ENCODE measurements at regions not wholly inside any gene's neighbourhood (a gene's known extent, or its start where the extent isn't known, plus 50 kb on each side); places are given as distances from the start of the nearest gene placed in this dataset.

DNA sequence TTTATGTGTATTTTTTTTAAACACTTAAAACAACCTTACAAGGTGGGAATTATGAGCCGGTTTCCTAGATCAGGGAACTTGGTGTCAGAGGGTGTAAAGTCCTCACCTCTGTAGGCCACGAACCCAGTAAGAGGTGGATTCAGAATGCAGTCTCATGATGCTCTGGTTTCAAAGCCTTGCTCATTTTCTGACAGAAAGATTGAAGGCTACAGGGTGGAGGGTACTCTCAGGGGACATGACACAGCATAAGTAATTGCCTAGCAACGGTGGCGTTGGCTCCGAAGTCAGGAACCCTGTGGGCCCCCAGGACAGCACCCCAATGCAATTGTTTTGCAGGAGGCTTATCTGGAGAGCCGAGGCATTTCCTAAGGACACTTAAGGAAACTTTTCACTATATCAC is 794.7 kb downstream of the EFNB2 start:
- TF ChIP-seq CTCF (conservative IDR thresholded peaks at IDR 0.05; ENCODE audit: low read length) (no peak), EZH2phosphoT487 (IDR thresholded peaks at IDR 0.05; ENCODE audit: borderline replicate concordance, low read depth, low read length) (no peak)

All from OCI-LY7 (cell line).